ENCODE measurements at regions not wholly inside any gene's neighbourhood (a gene's known extent, or its start where the extent isn't known, plus 50 kb on each side); places are given as distances from the start of the nearest gene placed in this dataset.

DNA sequence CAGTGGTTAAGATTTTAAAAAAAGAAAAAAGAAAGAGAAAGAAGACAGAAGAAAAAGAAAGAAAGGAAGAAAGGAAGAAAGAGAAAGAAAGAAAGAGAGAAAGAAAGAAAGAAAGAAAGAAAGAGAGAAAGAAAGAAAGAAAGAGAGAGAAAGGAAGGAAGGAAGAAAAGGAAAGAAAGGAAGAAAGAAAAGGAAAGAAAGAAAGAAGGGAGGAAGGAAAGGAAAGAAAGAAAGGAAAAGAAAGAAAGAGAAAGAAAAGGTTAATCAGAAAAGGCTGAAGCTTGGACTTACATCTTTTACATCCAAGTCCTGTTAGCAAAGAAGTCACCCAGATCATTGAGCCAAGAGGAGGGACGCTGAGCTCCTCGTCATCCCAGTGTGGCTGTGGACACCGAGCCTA lies 70.0 kb downstream of the IRX2 start:
- peaks cover 63% of the 10 kb centered on the region for H3K27me3 Mint-ChIP-seq (ENCODE audit: low read depth)
- no peak overlapping the region for H3K4me3 Mint-ChIP-seq
- TF ChIP-seq, protein P1, sequence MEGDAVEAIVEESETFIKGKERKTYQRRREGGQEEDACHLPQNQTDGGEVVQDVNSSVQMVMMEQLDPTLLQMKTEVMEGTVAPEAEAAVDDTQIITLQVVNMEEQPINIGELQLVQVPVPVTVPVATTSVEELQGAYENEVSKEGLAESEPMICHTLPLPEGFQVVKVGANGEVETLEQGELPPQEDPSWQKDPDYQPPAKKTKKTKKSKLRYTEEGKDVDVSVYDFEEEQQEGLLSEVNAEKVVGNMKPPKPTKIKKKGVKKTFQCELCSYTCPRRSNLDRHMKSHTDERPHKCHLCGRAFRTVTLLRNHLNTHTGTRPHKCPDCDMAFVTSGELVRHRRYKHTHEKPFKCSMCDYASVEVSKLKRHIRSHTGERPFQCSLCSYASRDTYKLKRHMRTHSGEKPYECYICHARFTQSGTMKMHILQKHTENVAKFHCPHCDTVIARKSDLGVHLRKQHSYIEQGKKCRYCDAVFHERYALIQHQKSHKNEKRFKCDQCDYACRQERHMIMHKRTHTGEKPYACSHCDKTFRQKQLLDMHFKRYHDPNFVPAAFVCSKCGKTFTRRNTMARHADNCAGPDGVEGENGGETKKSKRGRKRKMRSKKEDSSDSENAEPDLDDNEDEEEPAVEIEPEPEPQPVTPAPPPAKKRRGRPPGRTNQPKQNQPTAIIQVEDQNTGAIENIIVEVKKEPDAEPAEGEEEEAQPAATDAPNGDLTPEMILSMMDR (IDR thresholded peaks at IDR 0.05; ENCODE audit: unreplicated experiment), result no peak
- no peaks in the 10 kb centered on the region for H3K9me3 Mint-ChIP-seq
- H3K36me3 Mint-ChIP-seq, result no peaks in the 10 kb centered on the region
- no peak for DNase-seq (ENCODE audit: low spot score in 2 of 2, unreplicated experiment in 2 of 2)
- H3K27ac Mint-ChIP-seq, result no peak overlapping the region
- H3K4me1 Mint-ChIP-seq, result peaks cover 4% of the 10 kb centered on the region

DNA sequence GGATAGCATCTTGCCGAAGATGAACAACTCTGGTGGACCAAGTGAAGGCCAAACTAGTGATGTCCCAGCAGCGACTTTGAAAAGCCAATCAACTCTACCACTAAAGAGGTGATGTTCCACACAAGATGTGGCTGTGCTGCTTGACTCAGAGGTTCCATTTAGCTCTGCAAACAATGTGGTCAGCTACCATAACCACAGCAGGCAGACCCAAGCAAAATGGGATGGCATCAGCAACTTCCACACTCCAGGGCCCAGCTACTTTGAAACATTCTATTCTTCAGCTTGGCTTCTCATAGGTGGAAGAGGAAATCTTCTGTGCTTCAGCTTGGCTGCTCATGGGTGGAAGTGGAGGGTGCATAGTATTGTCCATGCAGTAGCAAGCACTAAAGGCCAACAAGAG lies 70.5 kb downstream of the IRX2 start:
- no peak overlapping the region for H3K4me3 Mint-ChIP-seq
- peaks cover 62% of the 10 kb centered on the region for H3K27me3 Mint-ChIP-seq (ENCODE audit: low read depth)
- TF ChIP-seq, protein P1 (IDR thresholded peaks at IDR 0.05; ENCODE audit: unreplicated experiment), result no peak
- H3K4me1 Mint-ChIP-seq, result no peaks in the 10 kb centered on the region
- no peaks in the 10 kb centered on the region for H3K36me3 Mint-ChIP-seq
- no peak for DNase-seq (ENCODE audit: low spot score in 2 of 2, unreplicated experiment in 2 of 2)
- H3K9me3 Mint-ChIP-seq, result no peaks in the 10 kb centered on the region
- H3K27ac Mint-ChIP-seq, result no peak overlapping the region

DNA sequence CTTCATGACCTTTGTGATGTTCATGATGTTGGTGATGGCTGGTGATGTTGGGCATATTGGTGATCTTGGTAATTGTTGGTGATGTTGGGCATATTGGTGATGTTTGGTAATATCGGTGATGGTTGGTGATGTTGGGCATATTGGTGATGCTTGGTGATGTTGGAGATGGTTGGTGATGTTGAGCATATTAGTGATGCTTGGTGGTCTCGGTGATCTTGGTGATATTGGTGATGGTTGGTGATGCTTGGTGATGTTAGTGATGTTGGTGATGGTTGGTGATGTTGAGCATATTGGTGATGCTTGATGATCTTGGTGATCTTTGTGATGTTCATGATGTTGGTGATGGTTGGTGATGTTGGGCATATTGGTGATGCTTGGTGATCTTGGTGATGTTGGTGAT lies 73.8 kb downstream of the IRX2 start:
- no peak for DNase-seq (ENCODE audit: low spot score in 2 of 2, unreplicated experiment in 2 of 2)
- Mint-ChIP-seq H3K4me3 (no peak overlapping the region), H3K36me3 (no peaks in the 10 kb centered on the region), H3K4me1 (no peaks in the 10 kb centered on the region), H3K9me3 (no peaks in the 10 kb centered on the region), H3K27ac (no peak overlapping the region), H3K27me3 (ENCODE audit: low read depth) (peaks cover 55% of the 10 kb centered on the region)
- TF ChIP-seq, protein P1 (IDR thresholded peaks at IDR 0.05; ENCODE audit: unreplicated experiment), result no peak

DNA sequence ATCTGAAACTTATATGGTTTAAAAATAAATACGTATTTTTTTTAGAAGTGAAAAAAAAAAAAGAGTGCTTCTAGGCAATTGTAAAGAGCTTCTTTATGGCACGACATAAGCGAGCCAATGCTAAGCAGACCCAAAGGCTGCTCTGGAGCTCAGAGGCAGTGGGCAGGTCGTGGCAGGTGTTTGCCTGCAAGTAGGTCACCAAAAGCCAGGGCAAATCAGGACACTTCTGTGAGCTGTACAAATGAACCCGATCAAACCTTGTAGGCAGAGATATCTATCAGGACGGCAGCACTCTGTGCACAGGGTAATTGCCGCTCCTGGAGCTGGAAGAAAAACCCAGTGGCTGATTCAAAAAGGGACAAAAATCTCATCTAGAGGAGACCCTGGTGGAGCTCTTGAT lies 75.9 kb downstream of the IRX2 start:
- Mint-ChIP-seq H3K36me3 (no peaks in the 10 kb centered on the region), H3K4me3 (no peak overlapping the region), H3K4me1 (no peaks in the 10 kb centered on the region), H3K27me3 (ENCODE audit: low read depth) (peaks cover 43% of the 10 kb centered on the region), H3K9me3 (no peaks in the 10 kb centered on the region), H3K27ac (no peak overlapping the region)
- TF ChIP-seq, protein P1 (IDR thresholded peaks at IDR 0.05; ENCODE audit: unreplicated experiment), result no peak
- no peak for DNase-seq (ENCODE audit: low spot score in 2 of 2, unreplicated experiment in 2 of 2)

DNA sequence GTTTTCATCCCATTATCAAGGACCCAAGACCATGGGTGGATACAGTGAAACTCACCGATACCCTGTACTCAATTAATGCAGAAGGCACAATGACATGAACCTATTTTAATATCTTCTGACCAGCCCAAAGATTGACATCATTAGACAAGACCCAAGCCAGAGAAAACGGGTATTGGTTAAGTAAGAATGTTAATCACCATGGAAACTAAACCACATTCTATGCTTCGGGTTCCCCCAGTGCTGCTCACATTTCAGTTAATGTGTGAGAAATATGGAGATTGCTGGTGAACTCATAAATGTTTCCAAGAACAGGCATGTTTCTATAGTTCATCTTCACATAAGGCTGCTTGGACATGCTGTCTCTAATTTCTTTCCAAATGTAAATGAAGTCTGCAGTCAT lies 77.0 kb downstream of the IRX2 start:
- H3K36me3 Mint-ChIP-seq, result no peaks in the 10 kb centered on the region
- no peaks in the 10 kb centered on the region for H3K4me1 Mint-ChIP-seq
- H3K27ac Mint-ChIP-seq, result no peak overlapping the region
- no peak overlapping the region for H3K4me3 Mint-ChIP-seq
- H3K9me3 Mint-ChIP-seq, result no peaks in the 10 kb centered on the region
- TF ChIP-seq, protein P1 (IDR thresholded peaks at IDR 0.05; ENCODE audit: unreplicated experiment), result no peak
- no peak for DNase-seq (ENCODE audit: low spot score in 2 of 2, unreplicated experiment in 2 of 2)
- H3K27me3 Mint-ChIP-seq (ENCODE audit: low read depth), result peaks cover 37% of the 10 kb centered on the region

DNA sequence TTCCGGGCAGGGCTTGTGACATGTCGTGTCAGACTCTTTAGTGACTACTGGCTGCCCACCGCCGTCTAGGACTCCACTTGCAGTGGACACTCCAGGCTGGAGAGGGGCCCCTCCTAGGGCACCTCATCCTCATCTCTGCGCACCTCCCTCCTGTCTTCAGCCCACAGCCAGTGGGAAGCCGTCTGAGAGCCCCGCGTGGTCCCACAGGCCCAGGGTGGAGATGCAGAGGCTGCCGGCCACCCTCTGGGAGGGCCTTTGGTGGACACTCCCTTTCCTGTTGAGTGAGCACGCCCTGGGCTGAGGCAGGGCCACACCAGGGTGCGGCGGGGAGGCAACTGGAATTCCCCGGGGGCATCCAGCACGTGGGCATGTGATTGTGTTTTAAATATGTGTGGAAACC lies 80.5 kb downstream of the IRX2 start:
- H3K9me3 Mint-ChIP-seq, result no peaks in the 10 kb centered on the region
- DNase-seq (ENCODE audit: low spot score in 2 of 2, unreplicated experiment in 2 of 2), result no peak
- no peaks in the 10 kb centered on the region for H3K4me1 Mint-ChIP-seq
- no peak overlapping the region for H3K27ac Mint-ChIP-seq
- TF ChIP-seq, protein P1 (IDR thresholded peaks at IDR 0.05; ENCODE audit: unreplicated experiment), result no peak
- H3K4me3 Mint-ChIP-seq, result no peak overlapping the region
- peaks cover 29% of the 10 kb centered on the region for H3K27me3 Mint-ChIP-seq (ENCODE audit: low read depth)
- H3K36me3 Mint-ChIP-seq, result no peaks in the 10 kb centered on the region
